Epithelial cell of esophagus (primary cell): ENCODE measurements at regions not wholly inside any gene's neighbourhood (a gene's known extent, or its start where the extent isn't known, plus 50 kb on each side); places are given as distances from the start of the nearest gene placed in this dataset.

Experiments
- DNase-seq: peaks from one replicate; pipeline ENCODE4 v3.0.0; 2010; ENCODE audit warnings: low read depth
- H3K4me3 ChIP-seq: 2 replicates; pipeline ENCODE4 v1.5.1; 2011; ENCODE audit warnings: mild to moderate bottlenecking, low read length, control low read depth
- CTCF ChIP-seq: IDR thresholded peaks from 2 replicates; pipeline ENCODE4 v1.5.1; 2011; ENCODE audit warnings: low read depth, mild to moderate bottlenecking, low read length, control low read depth, inconsistent platforms; ENCODE audit not compliant: insufficient read depth; ENCODE audit errors: missing control alignments

GRCh38 chr7:84669177-84669732, 474.7 kb upstream of the SEMA3A start:
- no peak for TF ChIP-seq CTCF
- no peak overlapping the region for H3K4me3 ChIP-seq
- no peak for DNase-seq

- H3K4me3 ChIP-seq: no peak overlapping the region
- DNase-seq: no peak
- TF ChIP-seq CTCF: no peak
These were observed 473.5 kb upstream of the SEMA3A start for GRCh38 chr7:84668116-84668515.

- no peak for TF ChIP-seq CTCF
- no peak for DNase-seq
- H3K4me3 ChIP-seq: no peak overlapping the region
These were observed 472.1 kb upstream of the SEMA3A start for GRCh38 chr7:84666651-84667050.

GRCh38 chr7:84665339-84665738, 470.8 kb upstream of the SEMA3A start:
- no peak for TF ChIP-seq CTCF
- no peak overlapping the region for H3K4me3 ChIP-seq

GRCh38 chr7:84664626-84665025, 470.0 kb upstream of the SEMA3A start:
- H3K4me3 ChIP-seq: no peak overlapping the region
- TF ChIP-seq CTCF: no peak
- DNase-seq: no peak

More at GRCh38 chr7:84665339-84665738, 470.8 kb upstream of the SEMA3A start:
- no peak for DNase-seq

- peak; percentile 50 for DNase-seq
- no peak overlapping the region for H3K4me3 ChIP-seq
- TF ChIP-seq CTCF: no peak
These were observed 468.6 kb upstream of the SEMA3A start for GRCh38 chr7:84663224-84663623.

GRCh38 chr7:84658286-84658685, 463.7 kb upstream of the SEMA3A start:
- H3K4me3 ChIP-seq: no peak overlapping the region
- no peak for DNase-seq
- TF ChIP-seq CTCF: no peak
